Colonic mucosa (tissue), 4 donors: ENCODE measurements at regions not wholly inside any gene's neighbourhood (a gene's known extent, or its start where the extent isn't known, plus 50 kb on each side); places are given as distances from the start of the nearest gene placed in this dataset.

ENCODE experiments used
- DNase-seq: peaks from one replicate; pipeline ENCODE4 v3.0.0-alpha.2; 2020
- H3K27ac ChIP-seq: fragments of 200-600 bp; one replicate; pipeline ENCODE4 v1.8.0; 2021
- H3K27me3 ChIP-seq: fragments of 200-600 bp; one replicate; pipeline ENCODE4 v1.8.0; 2021
- H3K36me3 ChIP-seq: fragments of 200-600 bp; one replicate; pipeline ENCODE4 v1.8.0; 2021
- H3K4me1 ChIP-seq: fragments of 200-600 bp; one replicate; pipeline ENCODE4 v1.8.0; 2021; ENCODE audit warnings: mild to moderate bottlenecking
- H3K4me3 ChIP-seq: fragments of 200-600 bp; one replicate; pipeline ENCODE4 v1.8.0; 2021
- H3K9ac ChIP-seq, 2 donors: one replicate each; pipeline ENCODE4 v1.7.0; 2013; ENCODE audit warnings: control low read depth in 2 of 2, low read depth in 2 of 2, low read length in 2 of 2
- H3K9me3 ChIP-seq: fragments of 200-600 bp; one replicate; pipeline ENCODE4 v1.8.0; 2021
- CTCF ChIP-seq: fragments of 200-600 bp; IDR thresholded peaks from one replicate; pipeline ENCODE4 v1.8.0; 2022; ENCODE audit warnings: antibody characterized with exemption, mild to moderate bottlenecking
- intact Hi-C: fragments of 100-400 bp; cut with DNase I; formaldehyde crosslinking; loops from one replicate; pipeline ENCODE4 v1.14.1; 2022
- donor health status: healthy.
- donor health status: DM: no; HTN: no; CAD: no.
- donor health status: DM: no; HTN: no; CAD: no.

GRCh38 chr2:225122007-225122406 is 79.7 kb upstream of the DOCK10 start:
- TF ChIP-seq CTCF = no peak
- H3K4me1 ChIP-seq = no peaks in the 10 kb centered on the region
- no peak overlapping the region for H3K27ac ChIP-seq
- H3K4me3 ChIP-seq = no peak overlapping the region
- DNase-seq = no peak
- no peaks in the 10 kb centered on the region for H3K9me3 ChIP-seq
- H3K36me3 ChIP-seq = no peaks in the 10 kb centered on the region
- intact Hi-C loops = loop anchor here (2.0 kb wide), 1 partner anchor 537 kb away; no protein-coding TSS in a partner anchor
- no peak overlapping the region for H3K9ac ChIP-seq
- no peaks in the 10 kb centered on the region for H3K27me3 ChIP-seq

GRCh38 chr2:225120186-225120585 is 77.9 kb upstream of the DOCK10 start:
- Histone ChIP-seq H3K27ac (no peak overlapping the region), H3K4me1 (no peaks in the 10 kb centered on the region), H3K9me3 (no peaks in the 10 kb centered on the region), H3K27me3 (no peaks in the 10 kb centered on the region), H3K36me3 (no peaks in the 10 kb centered on the region), H3K9ac (no peak overlapping the region), H3K4me3 (no peak overlapping the region)
- TF ChIP-seq CTCF = no peak
- intact Hi-C loops = no loop called here
- no peak for DNase-seq

- intact Hi-C loops = no loop called here
- no peaks in the 10 kb centered on the region for H3K36me3 ChIP-seq
Observed at GRCh38 chr2:225117051-225117716, 74.9 kb upstream of the DOCK10 start.

GRCh38 chr2:225114786-225115323 is 72.6 kb upstream of the DOCK10 start:
- H3K4me3 ChIP-seq = no peak overlapping the region
- DNase-seq = no peak
- no peaks in the 10 kb centered on the region for H3K4me1 ChIP-seq
- no peak for TF ChIP-seq CTCF
- H3K36me3 ChIP-seq = no peaks in the 10 kb centered on the region
- H3K9ac ChIP-seq = no peak overlapping the region
- no peak overlapping the region for H3K27ac ChIP-seq
- intact Hi-C loops = no loop called here
- H3K9me3 ChIP-seq = no peaks in the 10 kb centered on the region
- H3K27me3 ChIP-seq = no peaks in the 10 kb centered on the region

More at GRCh38 chr2:225117051-225117716, 74.9 kb upstream of the DOCK10 start:
- H3K27ac ChIP-seq = no peak overlapping the region
- TF ChIP-seq CTCF = no peak
- no peak overlapping the region for H3K4me3 ChIP-seq
- no peaks in the 10 kb centered on the region for H3K27me3 ChIP-seq
- no peak overlapping the region for H3K9ac ChIP-seq
- H3K9me3 ChIP-seq = no peaks in the 10 kb centered on the region
- DNase-seq = no peak
- H3K4me1 ChIP-seq = no peaks in the 10 kb centered on the region

- no peak for DNase-seq
- no peak for TF ChIP-seq CTCF
- no peaks in the 10 kb centered on the region for H3K4me1 ChIP-seq
- H3K27me3 ChIP-seq = no peaks in the 10 kb centered on the region
- H3K9me3 ChIP-seq = no peaks in the 10 kb centered on the region
- H3K4me3 ChIP-seq = no peak overlapping the region
- no peak overlapping the region for H3K27ac ChIP-seq
- intact Hi-C loops = no loop called here
- no peaks in the 10 kb centered on the region for H3K36me3 ChIP-seq
- no peak overlapping the region for H3K9ac ChIP-seq
Observed at GRCh38 chr2:225113371-225114015, 71.2 kb upstream of the DOCK10 start.
